IPS DF 19.7 (cell line): ENCODE measurements at regions not wholly inside any gene's neighbourhood (a gene's known extent, or its start where the extent isn't known, plus 50 kb on each side); places are given as distances from the start of the nearest gene placed in this dataset.
A peak's percentile ranks its signal among the peaks of the same experiment; 100 is the strongest.

Source experiments
- DNase-seq: peaks from one replicate; pipeline ENCODE4 v3.0.0-alpha.2; 2013; ENCODE audit warnings: low read depth, low spot score

- DNase-seq: peak; percentile 100
Measured at GRCh38 chr1:43008115-43009060, 49.7 kb upstream of the SLC2A1 start.
